C4-2B (cell line): ENCODE measurements at regions not wholly inside any gene's neighbourhood (a gene's known extent, or its start where the extent isn't known, plus 50 kb on each side); places are given as distances from the start of the nearest gene placed in this dataset.

ENCODE experiments used
- H3K27ac ChIP-seq: fragments of 450-650 bp; 2 replicates; pipeline ENCODE4 v1.5.1; 2017
- ZFX ChIP-seq: fragments of 450-650 bp; IDR thresholded peaks from 2 replicates; pipeline ENCODE4 v1.6.1; 2017
- TF ChIP-seq, protein P1 (sequence below): fragments of 450-650 bp; conservative IDR thresholded peaks from 2 replicates; pipeline ENCODE4 v1.5.1; 2017; ENCODE audit warnings: mild to moderate bottlenecking

DNA sequence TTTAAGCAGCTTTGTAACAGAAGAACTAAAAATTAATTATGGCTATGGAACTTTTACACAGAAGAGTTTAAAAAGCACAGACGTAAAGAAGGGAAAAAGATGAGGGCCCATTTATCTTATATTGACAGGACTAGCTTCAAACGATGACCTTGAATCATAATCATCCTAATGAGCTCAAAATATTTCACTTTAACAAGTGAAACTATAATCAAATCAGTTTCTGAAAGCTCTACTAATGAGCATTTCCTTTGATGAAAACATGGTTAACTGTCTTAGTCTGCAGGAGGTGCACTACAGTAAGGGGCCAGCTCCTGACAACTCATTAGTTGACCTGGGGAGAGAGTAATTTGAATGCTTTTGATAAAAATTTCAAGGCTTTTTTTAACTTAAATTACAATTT lies 228.0 kb upstream of the DEFB112 start:
- TF ChIP-seq, protein P1, sequence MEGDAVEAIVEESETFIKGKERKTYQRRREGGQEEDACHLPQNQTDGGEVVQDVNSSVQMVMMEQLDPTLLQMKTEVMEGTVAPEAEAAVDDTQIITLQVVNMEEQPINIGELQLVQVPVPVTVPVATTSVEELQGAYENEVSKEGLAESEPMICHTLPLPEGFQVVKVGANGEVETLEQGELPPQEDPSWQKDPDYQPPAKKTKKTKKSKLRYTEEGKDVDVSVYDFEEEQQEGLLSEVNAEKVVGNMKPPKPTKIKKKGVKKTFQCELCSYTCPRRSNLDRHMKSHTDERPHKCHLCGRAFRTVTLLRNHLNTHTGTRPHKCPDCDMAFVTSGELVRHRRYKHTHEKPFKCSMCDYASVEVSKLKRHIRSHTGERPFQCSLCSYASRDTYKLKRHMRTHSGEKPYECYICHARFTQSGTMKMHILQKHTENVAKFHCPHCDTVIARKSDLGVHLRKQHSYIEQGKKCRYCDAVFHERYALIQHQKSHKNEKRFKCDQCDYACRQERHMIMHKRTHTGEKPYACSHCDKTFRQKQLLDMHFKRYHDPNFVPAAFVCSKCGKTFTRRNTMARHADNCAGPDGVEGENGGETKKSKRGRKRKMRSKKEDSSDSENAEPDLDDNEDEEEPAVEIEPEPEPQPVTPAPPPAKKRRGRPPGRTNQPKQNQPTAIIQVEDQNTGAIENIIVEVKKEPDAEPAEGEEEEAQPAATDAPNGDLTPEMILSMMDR: no peak
- TF ChIP-seq ZFX: no peak

DNA sequence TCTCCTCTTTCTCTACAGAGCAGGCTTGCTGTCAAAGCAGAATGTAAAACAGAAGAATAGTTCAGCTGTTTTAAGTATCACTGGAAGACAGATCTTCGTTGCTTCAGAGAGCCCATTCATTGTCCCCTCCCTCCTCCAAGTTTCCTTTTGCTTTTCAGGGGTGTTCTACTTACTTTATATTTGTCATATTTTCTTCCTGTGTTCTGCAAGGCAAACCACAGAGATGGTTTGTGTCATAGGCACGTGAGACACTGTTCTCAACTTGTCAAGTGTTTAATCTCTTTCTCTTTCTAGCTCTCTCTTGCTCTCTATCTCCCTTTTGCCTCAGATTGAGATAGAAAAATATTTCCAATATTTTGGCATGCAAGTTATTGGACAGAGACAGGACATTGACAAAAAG lies 228.9 kb upstream of the DEFB112 start:
- no peak overlapping the region for H3K27ac ChIP-seq
- TF ChIP-seq ZFX: no peak
- TF ChIP-seq, protein P1: no peak

More for the DNA sequence above, 228.0 kb upstream of the DEFB112 start:
- no peak overlapping the region for H3K27ac ChIP-seq

DNA sequence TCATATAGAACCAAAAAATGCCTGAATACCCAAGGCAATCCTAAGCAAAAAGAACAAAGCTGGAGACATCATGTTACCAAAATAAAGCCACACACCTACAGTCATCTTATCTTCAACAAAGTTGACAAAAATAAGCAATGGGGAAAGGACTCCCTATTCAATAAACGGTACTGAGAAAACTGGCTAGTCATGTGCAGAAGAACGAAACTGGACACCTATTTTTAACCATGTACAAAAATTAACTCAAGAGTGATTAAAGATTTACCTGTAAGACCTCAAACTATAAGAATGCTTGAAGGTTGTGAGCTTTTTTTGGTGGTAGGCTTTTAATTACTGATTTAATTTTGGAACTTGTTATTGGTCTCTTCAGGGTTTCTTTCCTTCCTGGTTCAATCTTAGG lies 236.0 kb upstream of the DEFB112 start:
- TF ChIP-seq, protein P1: no peak
- no peak for TF ChIP-seq ZFX
- no peak overlapping the region for H3K27ac ChIP-seq

DNA sequence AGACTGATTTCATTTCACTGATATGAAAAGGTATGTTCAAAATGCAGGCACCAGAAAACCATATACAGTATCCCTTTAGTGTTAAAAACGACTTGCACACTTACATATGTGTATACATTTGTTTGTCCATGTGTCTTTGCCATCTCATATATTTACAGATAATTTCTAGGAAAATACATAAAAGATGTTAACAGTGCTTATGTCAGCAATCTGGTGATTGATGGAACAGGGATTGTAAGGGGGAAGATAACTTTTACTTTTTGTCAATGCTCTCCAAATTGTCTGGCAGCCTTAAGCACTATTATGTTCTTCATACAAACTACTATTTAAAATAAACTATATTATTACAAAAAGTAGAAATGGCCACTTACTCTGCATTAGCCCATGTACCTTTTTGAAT lies 238.5 kb upstream of the DEFB112 start:
- TF ChIP-seq, protein P1: no peak
- TF ChIP-seq ZFX: no peak

DNA sequence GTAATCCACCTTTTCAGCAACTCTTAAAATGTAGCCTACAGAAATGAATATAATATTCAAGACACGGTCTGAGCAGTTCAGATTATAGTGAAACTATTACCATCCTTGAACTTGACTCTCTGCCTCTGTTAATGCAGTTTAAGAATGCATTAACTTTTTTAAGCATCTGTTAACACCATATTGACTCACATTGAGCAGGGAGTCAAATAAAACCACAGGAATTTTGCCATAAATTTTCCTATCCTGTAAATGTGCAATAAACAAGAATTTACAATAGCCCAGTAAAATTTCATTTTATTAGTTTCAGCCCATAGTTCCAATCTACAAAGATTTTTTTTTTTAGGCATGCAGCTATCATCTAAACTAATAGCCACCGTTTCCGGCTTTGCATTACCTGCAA lies 239.2 kb upstream of the DEFB112 start:
- TF ChIP-seq, protein P1: no peak
- TF ChIP-seq ZFX: no peak
- no peak overlapping the region for H3K27ac ChIP-seq

More for the DNA sequence above, 238.5 kb upstream of the DEFB112 start:
- no peak overlapping the region for H3K27ac ChIP-seq

DNA sequence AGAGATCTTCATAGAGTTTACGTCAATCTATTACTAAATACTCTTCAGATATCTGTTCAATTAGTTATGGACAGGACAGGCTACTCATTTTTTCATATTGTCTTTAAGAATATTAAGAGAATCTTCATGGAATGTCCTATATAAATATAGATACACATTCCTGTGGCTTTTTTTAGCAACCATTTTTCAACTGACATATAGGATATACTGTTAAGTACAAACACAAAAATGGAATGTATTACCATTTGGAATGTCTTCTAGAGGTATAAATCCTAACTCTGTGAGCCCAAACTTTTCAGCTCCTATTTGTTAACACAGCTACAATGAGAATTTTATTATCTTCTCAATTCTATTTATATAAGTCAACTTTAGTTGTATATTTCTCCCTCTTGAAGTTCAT lies 239.6 kb upstream of the DEFB112 start:
- H3K27ac ChIP-seq: no peak overlapping the region
- no peak for TF ChIP-seq ZFX
- TF ChIP-seq, protein P1: no peak

DNA sequence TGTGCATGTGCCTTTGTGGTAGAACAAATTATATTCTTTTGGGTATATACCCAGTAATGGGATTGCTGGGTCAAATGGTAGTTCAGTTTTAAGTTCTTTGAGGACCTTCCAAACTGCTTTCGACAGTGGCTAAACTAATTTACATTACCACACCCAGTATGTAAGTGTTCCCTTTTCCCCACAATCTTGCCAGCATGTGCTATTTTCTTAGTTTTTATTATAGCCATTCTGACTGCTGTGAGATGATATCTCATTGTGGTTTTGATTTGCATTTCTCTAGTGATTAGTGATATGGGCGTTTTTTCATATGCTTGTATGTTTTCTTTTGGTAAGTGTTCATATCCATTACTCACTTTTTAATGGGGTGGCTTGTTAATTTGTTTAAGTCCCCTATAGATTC lies 251.6 kb upstream of the DEFB112 start:
- TF ChIP-seq ZFX: no peak
- TF ChIP-seq, protein P1: no peak

More for the DNA sequence above, 251.6 kb upstream of the DEFB112 start:
- no peak overlapping the region for H3K27ac ChIP-seq
